Putamen (tissue), 1 donor: ENCODE measurements at regions not wholly inside any gene's neighbourhood (a gene's known extent, or its start where the extent isn't known, plus 50 kb on each side); places are given as distances from the start of the nearest gene placed in this dataset.

Experiments
- DNase-seq: peaks from one replicate; pipeline ENCODE4 v3.0.0-alpha.2; 2016; ENCODE audit warnings: low spot score

DNA sequence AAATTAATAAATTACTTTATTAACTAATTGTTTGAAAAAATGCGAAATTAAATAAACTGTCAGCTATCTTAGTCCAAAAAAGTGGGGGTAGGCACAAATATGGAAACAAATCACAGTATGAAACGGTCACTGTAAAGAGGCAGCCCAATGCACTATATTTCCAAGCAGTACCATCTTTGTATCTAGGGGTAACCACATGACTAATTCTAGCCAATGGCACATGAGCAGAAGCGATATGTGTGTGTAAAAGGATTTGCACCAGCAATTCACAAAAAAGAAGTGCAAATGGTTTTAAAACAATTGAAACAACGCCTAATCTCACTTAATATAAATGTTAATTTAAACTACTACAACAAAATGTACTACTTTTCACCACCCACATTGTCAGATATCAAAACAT, 129.5 kb upstream of the PRNP start:
- DNase-seq, result no peak

DNA sequence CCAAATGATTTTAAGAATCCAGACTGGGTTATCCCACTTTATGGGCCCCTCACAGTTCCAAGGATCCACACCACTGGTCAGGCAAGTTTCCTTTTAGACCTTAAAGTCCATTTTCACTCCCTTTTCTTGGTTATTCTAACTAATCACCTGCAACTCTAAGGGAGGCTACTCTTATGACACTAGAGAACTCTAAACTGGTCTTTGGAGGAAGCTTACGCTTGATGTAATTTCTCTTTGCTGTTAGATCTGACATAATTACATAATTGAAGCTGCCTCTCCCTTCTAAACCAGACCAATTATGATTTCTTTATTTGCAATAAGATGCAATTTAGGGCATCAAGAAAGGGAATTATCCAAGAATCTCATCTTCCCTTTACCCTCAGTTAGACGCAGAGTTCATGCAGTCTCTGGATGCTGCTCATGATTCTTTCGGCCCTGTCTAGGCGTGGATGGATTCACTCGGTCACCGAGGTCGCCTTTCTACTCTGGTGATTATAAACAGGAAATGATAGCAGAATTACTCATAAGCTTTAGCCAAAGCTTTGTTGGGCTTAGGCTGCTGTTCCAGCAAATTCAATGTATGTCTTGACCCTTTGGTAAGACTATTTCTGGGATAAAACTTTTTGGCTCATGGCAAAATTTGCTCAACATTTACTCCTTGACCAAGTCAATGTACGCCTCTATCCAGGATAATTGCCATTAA, 130.9 kb upstream of the PRNP start:
- no peak for DNase-seq

DNA sequence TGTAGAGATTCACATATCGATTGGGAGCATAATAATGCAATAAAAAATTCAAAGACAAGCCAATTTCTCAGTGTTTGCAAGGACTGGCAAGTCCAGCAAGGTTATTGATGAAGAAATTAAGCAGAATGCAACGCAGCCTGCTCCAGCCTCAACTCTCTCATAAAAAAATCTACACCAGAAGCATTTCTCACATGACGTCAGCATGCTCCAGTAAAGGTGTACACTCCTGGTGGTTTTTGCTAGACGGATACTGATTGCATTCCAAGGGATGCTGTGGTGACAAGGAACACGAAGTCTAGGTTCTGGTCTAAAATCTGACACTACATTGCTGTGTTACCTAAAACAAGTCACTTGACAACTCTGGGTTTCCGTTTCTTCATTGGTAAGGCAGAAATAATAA, 131.9 kb upstream of the PRNP start:
- no peak for DNase-seq

DNA sequence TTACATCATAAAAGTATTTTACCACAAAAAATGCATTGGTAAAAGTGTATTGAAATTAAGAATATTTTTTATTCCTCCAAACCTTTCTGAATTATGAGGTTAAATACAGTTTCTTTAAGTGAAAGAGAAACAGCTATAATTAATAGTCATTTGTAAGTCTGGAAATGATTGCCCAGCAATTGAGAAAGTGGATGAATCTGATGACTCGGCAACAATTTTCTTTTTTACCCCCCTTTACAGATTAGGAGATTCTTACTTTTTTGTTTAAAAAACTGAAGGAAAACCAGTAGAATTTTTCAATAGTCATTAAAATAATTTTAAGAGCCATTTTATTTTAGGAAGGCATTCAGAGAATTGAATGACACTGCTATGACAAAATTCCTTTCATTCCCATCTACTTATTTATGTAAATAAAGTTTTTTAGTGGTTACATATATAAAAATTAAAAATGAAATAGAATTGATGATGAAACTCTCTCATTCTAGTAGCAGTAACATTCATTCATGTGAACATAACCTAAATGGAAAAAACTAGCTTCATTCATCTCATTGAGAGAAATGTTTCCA, 134.1 kb upstream of the PRNP start:
- no peak for DNase-seq

DNA sequence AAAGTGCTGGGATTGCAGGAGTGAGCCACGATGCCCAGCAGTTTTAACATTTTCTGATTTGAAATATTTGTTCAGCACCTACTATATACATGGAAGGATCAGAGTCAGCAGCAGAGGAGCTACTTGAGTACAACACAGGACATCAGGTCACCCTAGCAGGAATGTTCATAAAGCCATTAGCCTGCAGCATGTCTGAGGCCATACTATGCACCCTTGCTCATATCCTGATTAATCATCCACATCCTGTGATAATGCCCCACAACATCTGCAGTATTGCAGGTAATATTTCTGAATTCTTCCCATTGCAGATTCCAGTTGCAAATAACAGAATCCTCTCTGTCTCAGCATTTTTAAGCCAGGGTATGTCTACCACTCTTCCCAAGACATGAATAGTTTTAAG, 135.5 kb upstream of the PRNP start:
- DNase-seq, result no peak

DNA sequence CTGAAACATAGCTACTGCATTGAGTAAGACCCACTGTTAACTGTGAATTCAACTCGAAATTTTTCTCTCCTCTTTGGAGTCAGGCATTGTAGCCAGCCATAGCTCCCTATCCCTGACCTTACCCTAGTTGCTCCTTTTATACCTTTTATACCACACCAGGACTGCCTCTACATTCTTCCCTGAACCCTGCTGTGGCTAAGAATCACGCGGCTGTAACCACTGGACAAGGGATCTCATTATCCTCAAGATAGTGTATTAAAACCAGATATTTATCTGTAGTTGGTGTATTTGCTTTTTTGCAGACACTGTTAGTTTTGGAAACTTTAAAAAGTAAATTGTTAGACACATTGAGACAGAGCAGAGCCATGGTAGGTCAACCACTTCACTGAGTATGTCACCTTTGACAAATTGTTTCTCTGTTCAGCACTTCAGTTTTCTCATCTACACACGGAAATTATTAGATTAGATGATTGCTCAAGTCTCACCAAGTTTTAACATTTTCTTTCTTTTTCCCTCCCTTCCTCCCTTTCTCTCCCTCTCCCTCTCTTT, 136.5 kb upstream of the PRNP start:
- no peak for DNase-seq

GRCh38 chr20:4548552-4548951, 137.7 kb upstream of the PRNP start:
- no peak for DNase-seq

DNA sequence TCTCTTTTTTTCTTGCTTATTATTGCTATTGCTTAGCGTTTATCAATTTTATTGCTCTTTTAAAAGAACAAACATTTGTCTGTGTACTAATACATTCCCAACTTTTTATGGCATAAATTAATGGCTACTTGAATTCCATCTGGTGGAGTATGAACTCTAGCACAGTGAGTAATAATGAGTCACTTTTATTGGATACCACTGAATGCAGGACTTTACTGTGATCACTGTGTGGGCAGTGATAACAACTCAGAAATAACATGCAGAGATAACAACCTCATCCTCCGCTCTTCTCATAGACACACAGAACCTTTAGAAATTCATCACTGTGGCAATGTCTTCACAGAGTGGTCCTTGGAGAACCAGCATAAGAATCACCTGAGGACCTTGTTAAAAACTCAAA, 139.5 kb upstream of the PRNP start:
- DNase-seq, result no peak

- DNase-seq, result no peak
Measured at GRCh38 chr20:4546342-4546741, 139.9 kb upstream of the PRNP start.

DNA sequence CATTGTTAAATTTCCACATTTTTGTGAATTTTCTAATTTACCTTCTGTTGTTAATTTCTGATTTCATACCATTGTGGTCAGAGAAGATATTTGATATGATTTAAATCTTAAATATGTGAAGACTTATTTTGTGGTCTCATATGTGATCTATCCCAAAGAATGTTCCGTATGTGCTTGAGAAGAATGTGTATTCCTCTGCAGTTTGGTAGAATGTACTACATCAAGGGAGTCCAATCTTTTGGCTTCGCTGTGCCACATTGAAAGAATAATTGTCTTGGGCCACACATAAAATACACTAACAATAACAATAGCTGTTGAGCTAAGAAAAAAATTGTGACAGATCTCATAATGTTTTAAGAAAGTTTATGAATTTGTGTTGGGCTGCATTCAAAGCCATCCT, 140.7 kb upstream of the PRNP start:
- DNase-seq, result no peak

GRCh38 chr20:4544765-4545164, 141.5 kb upstream of the PRNP start:
- no peak for DNase-seq

DNA sequence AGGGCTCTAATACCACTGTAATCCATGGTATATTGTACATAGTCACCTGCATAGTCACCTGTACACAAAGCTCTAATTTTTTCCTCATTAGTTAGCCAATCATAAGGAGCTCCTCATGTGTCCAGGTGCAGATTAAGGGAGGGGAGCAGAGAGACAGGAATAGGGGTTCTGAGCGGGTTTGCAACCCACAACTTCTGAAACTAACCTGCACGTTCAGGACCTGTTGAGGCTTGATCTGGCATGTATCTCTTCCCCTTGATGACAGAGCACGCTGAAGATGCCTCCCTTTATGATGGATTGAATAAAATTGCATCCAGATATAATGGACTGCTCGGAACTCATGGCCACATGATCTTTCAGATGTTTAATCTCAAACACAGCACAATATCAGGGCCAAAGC, 144.0 kb upstream of the PRNP start:
- no peak for DNase-seq

DNA sequence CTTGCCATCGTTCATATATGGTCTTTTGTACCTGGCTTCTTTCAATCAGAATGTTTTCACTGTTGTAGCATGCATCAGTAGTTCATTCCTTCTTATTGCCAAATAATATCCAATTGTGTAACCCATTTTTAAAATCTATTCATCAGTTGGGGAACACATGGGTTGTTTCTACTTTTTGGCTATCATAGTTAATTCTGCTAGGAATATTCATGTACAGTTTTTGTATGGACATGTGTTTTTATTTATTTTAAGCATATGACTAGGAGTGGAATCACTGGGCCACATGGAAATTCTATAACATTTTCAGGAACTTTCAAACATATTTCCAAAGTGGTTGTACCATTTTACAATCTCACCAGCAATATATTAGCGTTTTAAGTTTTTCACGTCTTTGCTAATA, 151.9 kb upstream of the PRNP start:
- DNase-seq, result no peak

DNA sequence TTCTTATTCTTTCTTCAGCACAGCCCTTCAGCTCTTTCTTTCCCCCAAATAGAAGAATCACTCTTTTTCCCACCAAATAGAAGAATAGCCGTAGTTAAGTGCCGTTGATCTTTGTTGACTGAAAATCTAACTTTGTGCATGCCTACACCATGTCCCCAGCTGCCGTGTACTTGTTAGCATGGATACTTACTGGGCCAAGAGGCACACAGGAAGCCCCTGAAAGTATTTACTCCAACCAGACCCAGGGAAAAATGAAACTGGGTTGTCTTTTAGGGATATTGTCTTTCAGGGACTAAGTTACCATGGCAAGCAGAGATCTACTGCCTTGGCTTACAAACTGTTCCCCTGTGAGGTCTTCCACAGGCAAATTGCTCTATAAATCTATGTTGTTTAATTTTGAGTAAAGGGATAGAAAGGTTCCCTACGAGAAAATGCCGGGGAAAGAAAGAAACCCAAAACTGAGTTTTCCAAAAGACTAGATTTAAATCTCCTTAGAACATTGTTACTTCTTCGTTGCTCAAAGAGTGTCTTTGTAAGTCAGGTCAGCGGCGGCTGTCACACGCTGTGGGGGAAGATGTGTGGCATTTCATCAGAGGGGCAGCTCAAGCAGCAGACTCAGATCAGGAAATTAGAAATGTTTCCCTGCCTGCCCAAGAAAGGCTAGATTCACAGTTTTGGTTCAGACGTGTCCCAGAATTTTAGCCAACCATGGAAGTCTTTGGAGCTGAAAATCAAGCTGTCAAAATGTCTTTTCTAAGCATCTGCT, 152.7 kb upstream of the PRNP start:
- no peak for DNase-seq

DNA sequence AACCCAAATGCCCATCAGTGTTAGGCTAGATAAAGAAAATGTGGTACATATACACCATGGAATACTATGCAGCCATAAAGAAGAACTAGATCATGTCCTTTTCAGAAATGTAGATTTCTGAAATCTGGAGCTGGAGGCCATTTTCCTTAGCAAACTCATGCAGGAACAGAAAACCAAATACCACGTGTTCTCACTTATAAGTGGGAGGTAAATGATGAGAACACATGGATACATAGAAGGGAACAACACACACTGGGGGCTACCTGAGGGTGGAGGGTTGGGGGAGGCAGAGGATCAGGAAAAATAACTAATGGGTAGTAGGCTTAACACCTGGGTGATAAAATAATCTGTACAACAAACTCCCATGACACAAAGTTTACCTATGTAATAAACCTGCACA, 153.5 kb upstream of the PRNP start:
- no peak for DNase-seq

DNA sequence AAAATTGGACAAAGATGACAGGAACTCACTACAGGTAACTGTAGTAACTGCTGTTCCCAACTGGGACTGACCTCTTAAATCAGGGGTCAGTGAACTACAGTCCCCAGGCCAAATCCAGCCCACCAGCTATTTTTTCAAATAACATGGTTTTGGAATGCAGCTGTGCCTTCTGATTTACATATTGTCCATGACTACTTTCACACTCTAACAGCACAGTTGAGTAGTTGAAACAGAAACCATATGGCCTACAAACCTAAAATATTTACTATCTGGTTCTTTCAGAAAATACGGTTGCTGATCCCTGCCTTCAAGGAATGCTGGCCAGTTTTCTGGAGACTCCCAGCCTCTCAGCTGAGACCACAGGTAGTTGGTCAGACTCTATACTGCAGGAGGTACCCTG, 161.5 kb upstream of the PRNP start:
- DNase-seq, result no peak

- DNase-seq, result no peak
Measured at GRCh38 chr20:4524307-4524706, 161.9 kb upstream of the PRNP start.

DNA sequence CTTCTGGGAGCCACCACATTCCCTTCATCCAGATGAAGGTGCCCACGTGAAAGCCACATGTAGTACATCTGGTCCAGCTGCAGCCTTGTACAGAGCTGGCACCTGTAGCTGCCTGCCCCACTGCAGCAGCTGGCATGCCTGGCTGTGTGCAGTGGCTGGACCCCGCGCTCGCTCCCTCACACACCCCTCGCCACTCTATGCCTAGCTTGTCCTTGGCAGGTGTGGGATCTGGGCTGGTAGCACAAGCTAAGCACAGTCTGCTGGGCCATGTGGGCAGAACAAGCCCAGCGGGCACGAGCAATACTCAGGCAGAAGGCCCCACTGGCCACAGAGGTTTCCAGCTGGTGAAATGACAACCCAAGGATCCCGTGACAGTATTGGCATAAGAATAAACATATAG, 163.9 kb upstream of the PRNP start:
- DNase-seq, result no peak

DNA sequence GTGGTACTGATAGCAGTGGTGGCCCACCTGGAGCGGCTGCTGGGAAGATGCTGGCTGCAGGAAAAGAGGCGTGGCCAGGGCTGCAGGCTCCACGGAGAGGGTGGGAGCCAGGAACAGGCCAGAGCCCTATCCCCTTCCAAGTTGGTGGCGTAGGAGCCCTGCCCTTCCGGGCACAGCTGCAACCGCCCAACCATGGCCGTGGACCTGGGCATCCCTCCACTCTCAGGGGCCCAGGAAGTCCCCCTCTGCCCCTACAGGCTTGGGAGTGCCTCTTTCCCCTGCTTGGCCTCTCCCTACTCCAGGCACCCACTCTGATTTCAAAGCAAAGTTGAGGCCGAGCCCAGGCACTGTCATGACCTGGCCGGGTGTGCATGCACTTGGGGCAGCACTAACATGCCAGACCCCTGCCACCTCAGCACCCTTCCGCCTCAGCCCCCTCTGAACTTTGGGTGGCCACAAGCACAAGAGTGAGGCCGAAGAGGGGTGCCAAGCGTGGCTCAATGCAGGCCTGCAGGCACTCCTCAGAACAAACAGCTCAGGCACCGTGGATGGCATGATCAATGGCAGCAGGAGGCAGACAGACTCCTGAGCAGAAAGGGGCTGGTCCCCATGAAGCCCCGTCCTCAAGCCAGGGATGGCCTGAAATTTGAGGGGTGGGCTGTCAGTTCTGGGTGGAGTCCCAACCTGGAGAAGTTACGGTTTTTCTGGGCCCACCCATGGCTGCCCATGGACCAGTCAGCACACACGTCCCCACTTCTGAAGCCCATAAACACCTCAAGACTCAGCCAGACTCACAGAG, 164.9 kb upstream of the PRNP start:
- no peak for DNase-seq

- no peak for DNase-seq
Measured at GRCh38 chr20:4519534-4519933, 166.7 kb upstream of the PRNP start.

- DNase-seq, result no peak
Measured at GRCh38 chr20:4516876-4517275, 169.4 kb upstream of the PRNP start.

GRCh38 chr20:4513720-4514119, 172.5 kb upstream of the PRNP start:
- no peak for DNase-seq
